ENCODE measurements at regions not wholly inside any gene's neighbourhood (a gene's known extent, or its start where the extent isn't known, plus 50 kb on each side); places are given as distances from the start of the nearest gene placed in this dataset.
"Not testable (repeated sequence)": the region's sequence is repeated elsewhere in the genome, so short reads cannot be mapped to it uniquely, and the experiment has no call there.

GRCh38 chr2:67289921-67290371 lies 107.2 kb upstream of the ETAA1 start:
- DNase-seq (ENCODE audit: low spot score), result no peak

GRCh38 chr2:67290451-67291290 lies 106.5 kb upstream of the ETAA1 start:
- DNase-seq (ENCODE audit: low spot score), result no peak

- DNase-seq (ENCODE audit: low spot score), result no peak
These were observed 102.9 kb upstream of the ETAA1 start for GRCh38 chr2:67294218-67294617.

GRCh38 chr2:67295406-67295805 lies 101.7 kb upstream of the ETAA1 start:
- DNase-seq (ENCODE audit: low spot score), result no peak

GRCh38 chr2:67295851-67296250 lies 101.3 kb upstream of the ETAA1 start:
- no peak for DNase-seq (ENCODE audit: low spot score)

- no peak for DNase-seq (ENCODE audit: low spot score)
These were observed 92.7 kb upstream of the ETAA1 start for GRCh38 chr2:67304300-67304890.

- no peak for DNase-seq (ENCODE audit: low spot score)
These were observed 87.9 kb upstream of the ETAA1 start for GRCh38 chr2:67309281-67309680.

GRCh38 chr2:67311536-67311935 lies 85.6 kb upstream of the ETAA1 start:
- DNase-seq (ENCODE audit: low spot score), result no peak

- DNase-seq (ENCODE audit: low spot score), result no peak
These were observed 84.3 kb upstream of the ETAA1 start for GRCh38 chr2:67312871-67313270.

- DNase-seq (ENCODE audit: low spot score), result no peak
These were observed 83.6 kb upstream of the ETAA1 start for GRCh38 chr2:67313536-67313935.

- DNase-seq (ENCODE audit: low spot score), result no peak
These were observed 79.1 kb upstream of the ETAA1 start for GRCh38 chr2:67318031-67318430.

- DNase-seq (ENCODE audit: low spot score), result no peak
These were observed 78.6 kb upstream of the ETAA1 start for GRCh38 chr2:67318563-67318962.

- no peak for DNase-seq (ENCODE audit: low spot score)
These were observed 78.1 kb upstream of the ETAA1 start for GRCh38 chr2:67318993-67319481.

GRCh38 chr2:67320861-67321587 lies 76.1 kb upstream of the ETAA1 start:
- DNase-seq (ENCODE audit: low spot score), result no peak

GRCh38 chr2:67321588-67321903 lies 75.6 kb upstream of the ETAA1 start:
- DNase-seq (ENCODE audit: low spot score), result no peak

- DNase-seq (ENCODE audit: low spot score), result peak; percentile 78
These were observed 74.7 kb upstream of the ETAA1 start for GRCh38 chr2:67322353-67323001.

- DNase-seq (ENCODE audit: low spot score), result no peak
These were observed 73.7 kb upstream of the ETAA1 start for GRCh38 chr2:67323209-67323991.

- no peak for DNase-seq (ENCODE audit: low spot score)
These were observed 67.6 kb upstream of the ETAA1 start for GRCh38 chr2:67329513-67329912.

GRCh38 chr2:67329951-67330350 lies 67.2 kb upstream of the ETAA1 start:
- no peak for DNase-seq (ENCODE audit: low spot score)

GRCh38 chr2:67331419-67332086 lies 65.6 kb upstream of the ETAA1 start:
- DNase-seq (ENCODE audit: low spot score), result not testable (repeated sequence)

GRCh38 chr2:67337903-67338302 lies 59.2 kb upstream of the ETAA1 start:
- DNase-seq (ENCODE audit: low spot score), result no peak

Data from H4 (cell line).